MM.1S (cell line): ENCODE measurements at regions not wholly inside any gene's neighbourhood (a gene's known extent, or its start where the extent isn't known, plus 50 kb on each side); places are given as distances from the start of the nearest gene placed in this dataset.

Source experiments
- DNase-seq: peaks from one replicate; pipeline ENCODE4 v3.0.0-alpha.2; 2015
- H2AFZ ChIP-seq: fragments of 300-600 bp; sonication (generic); 2 replicates; pipeline ENCODE4 v1.6.0; 2016; ENCODE audit warnings: antibody characterized with exemption, low read length
- H3F3A ChIP-seq: fragments of 300-600 bp; sonication (generic); 2 replicates; pipeline ENCODE4 v1.6.1; 2016; ENCODE audit warnings: mild to moderate bottlenecking, antibody characterized with exemption, low read length, moderate library complexity, mixed read lengths; ENCODE audit not compliant: insufficient read depth
- H3K27ac ChIP-seq: fragments of 300-600 bp; sonication (generic); 2 replicates; pipeline ENCODE4 v1.5.1; 2016; ENCODE audit warnings: mild to moderate bottlenecking, low read length
- H3K27me3 ChIP-seq: fragments of 300-600 bp; sonication (generic); replicated peaks from 2 replicates; pipeline ENCODE4 v1.6.0; 2016; ENCODE audit warnings: low read length; ENCODE audit not compliant: insufficient read depth
- H3K36me3 ChIP-seq: fragments of 300-600 bp; sonication (generic); replicated peaks from 2 replicates; pipeline ENCODE4 v1.6.1; 2016; ENCODE audit warnings: mild to moderate bottlenecking, low read length, mixed read lengths; ENCODE audit not compliant: insufficient read depth
- H3K4me1 ChIP-seq: fragments of 300-600 bp; sonication (generic); 2 replicates; pipeline ENCODE4 v1.6.1; 2016; ENCODE audit warnings: low read length, mixed read lengths
- H3K4me2 ChIP-seq: fragments of 300-600 bp; sonication (generic); 2 replicates; pipeline ENCODE4 v1.6.0; 2016; ENCODE audit warnings: low read depth, low read length
- H3K4me3 ChIP-seq: fragments of 300-600 bp; sonication (generic); 2 replicates; pipeline ENCODE4 v1.5.1; 2016; ENCODE audit warnings: low read length, mixed read lengths
- H3K79me2 ChIP-seq: fragments of 300-600 bp; sonication (generic); 2 replicates; pipeline ENCODE4 v1.6.1; 2016; ENCODE audit warnings: mixed run types, low read length, mixed read lengths
- H3K9ac ChIP-seq: fragments of 300-600 bp; sonication (generic); 2 replicates; pipeline ENCODE4 v1.6.1; 2016; ENCODE audit warnings: low read length, mixed read lengths
- H3K9me2 ChIP-seq: fragments of 300-600 bp; sonication (generic); replicated peaks from 2 replicates; pipeline ENCODE4 v1.6.1; 2016; ENCODE audit warnings: mild to moderate bottlenecking, low read length, mixed read lengths; ENCODE audit not compliant: insufficient read depth
- H3K9me3 ChIP-seq: fragments of 300-600 bp; sonication (generic); replicated peaks from 2 replicates; pipeline ENCODE4 v1.6.1; 2016; ENCODE audit warnings: mild to moderate bottlenecking, low read length, mixed read lengths; ENCODE audit not compliant: insufficient read depth
- H4K20me1 ChIP-seq: fragments of 300-600 bp; sonication (generic); 2 replicates; pipeline ENCODE4 v1.6.1; 2016; ENCODE audit warnings: mild to moderate bottlenecking, low read length, moderate library complexity, mixed read lengths; ENCODE audit not compliant: insufficient read depth
- CTCF ChIP-seq: fragments of 300-600 bp; sonication (generic); IDR thresholded peaks from 2 replicates; pipeline ENCODE4 v1.5.1; 2016; ENCODE audit warnings: antibody characterized with exemption, low read length, mixed read lengths
- EZH2 ChIP-seq: fragments of 300-600 bp; sonication (generic); optimal IDR thresholded peaks from 2 replicates; pipeline ENCODE3; 2017; ENCODE audit warnings: low read depth, mild to moderate bottlenecking, antibody characterized with exemption, low read length, mixed read lengths
- EZH2phosphoT487 ChIP-seq: fragments of 300-600 bp; sonication (generic); IDR thresholded peaks from 2 replicates; pipeline ENCODE4 v1.6.1; 2018; ENCODE audit warnings: antibody characterized with exemption, low read length

- Histone ChIP-seq H3F3A (no peaks in the 10 kb centered on the region), H2AFZ (no peak overlapping the region), H3K4me2 (no peak overlapping the region), H3K27ac (no peak overlapping the region), H3K4me1 (no peaks in the 10 kb centered on the region; the same call in 1 of the 2 replicates), H3K4me3 (no peak overlapping the region), H3K9ac (no peak overlapping the region), H3K9me2 (no peaks in the 10 kb centered on the region), H3K9me3 (no peaks in the 10 kb centered on the region), H3K36me3 (no peaks in the 10 kb centered on the region), H4K20me1 (no peaks in the 10 kb centered on the region), H3K79me2 (no peaks in the 10 kb centered on the region), H3K27me3 (no peaks in the 10 kb centered on the region)
- TF ChIP-seq EZH2phosphoT487 (no peak), EZH2 (no peak), CTCF (no peak)
- no peak for DNase-seq
These were observed 210.3 kb upstream of the ARG1 start for GRCh38 chr6:131362696-131363095.

GRCh38 chr6:131363947-131364834, 208.8 kb upstream of the ARG1 start:
- Histone ChIP-seq H3K9me2 (no peaks in the 10 kb centered on the region), H3K4me3 (no peak overlapping the region), H3K36me3 (no peaks in the 10 kb centered on the region), H3F3A (peaks cover 12% of the 10 kb centered on the region; the same call in 1 of the 2 replicates), H3K27me3 (no peaks in the 10 kb centered on the region), H3K4me1 (peaks cover 8% of the 10 kb centered on the region), H2AFZ (no peak overlapping the region), H4K20me1 (no peaks in the 10 kb centered on the region), H3K27ac (no peak overlapping the region), H3K79me2 (no peaks in the 10 kb centered on the region), H3K9me3 (no peaks in the 10 kb centered on the region), H3K9ac (no peak overlapping the region), H3K4me2 (no peak overlapping the region)
- DNase-seq = no peak
- TF ChIP-seq EZH2phosphoT487 = no peak

GRCh38 chr6:131366223-131366622, 206.8 kb upstream of the ARG1 start:
- no peak for TF ChIP-seq CTCF
- no peak for TF ChIP-seq EZH2phosphoT487
- DNase-seq = no peak
- H3K4me1 ChIP-seq = peaks cover 12% of the 10 kb centered on the region
- H3K4me2 ChIP-seq = no peak overlapping the region
- no peak overlapping the region for H3K9ac ChIP-seq
- H3K36me3 ChIP-seq = no peaks in the 10 kb centered on the region
- H3K4me3 ChIP-seq = no peak overlapping the region
- H3K79me2 ChIP-seq = no peaks in the 10 kb centered on the region
- no peaks in the 10 kb centered on the region for H4K20me1 ChIP-seq
- H3F3A ChIP-seq = peaks cover 13% of the 10 kb centered on the region; the same call in 1 of the 2 replicates
- H3K9me3 ChIP-seq = no peaks in the 10 kb centered on the region
- no peaks in the 10 kb centered on the region for H3K9me2 ChIP-seq
- no peak overlapping the region for H3K27ac ChIP-seq
- H2AFZ ChIP-seq = no peak overlapping the region
- H3K27me3 ChIP-seq = no peaks in the 10 kb centered on the region
